Liver (tissue), 3 donors: ENCODE measurements at regions not wholly inside any gene's neighbourhood (a gene's known extent, or its start where the extent isn't known, plus 50 kb on each side); places are given as distances from the start of the nearest gene placed in this dataset.

Source experiments
- EGR1 ChIP-seq, 2 donors: IDR thresholded peaks; 2 replicates each; pipeline ENCODE4 v1.6.1; 2016 to 2018; ENCODE audit warnings: antibody characterized with exemption in 2 of 2, low read depth in 2 of 2
- GABPA ChIP-seq, 2 donors: IDR thresholded peaks in 1 of 2; conservative IDR thresholded peaks in 1 of 2; 2 replicates each; pipeline ENCODE4 v1.6.1; 2016; ENCODE audit warnings: antibody characterized with exemption in 2 of 2, mild to moderate bottlenecking in 1 of 2, moderate library complexity in 1 of 2
- HNF4G ChIP-seq: IDR thresholded peaks from 2 replicates; pipeline ENCODE4 v1.6.1; 2016; ENCODE audit warnings: antibody characterized with exemption
- JUND ChIP-seq, 2 donors: IDR thresholded peaks; 2 replicates each; pipeline ENCODE4 v1.6.1; 2016; ENCODE audit warnings: antibody characterized with exemption in 2 of 2
- RAD21 ChIP-seq, 2 donors: IDR thresholded peaks; 2 replicates each; pipeline ENCODE4 v1.6.1; 2016; ENCODE audit warnings: antibody characterized with exemption in 2 of 2, mild to moderate bottlenecking in 2 of 2
- TAF1 ChIP-seq: conservative IDR thresholded peaks from 2 replicates; pipeline ENCODE4 v1.6.1; 2016; ENCODE audit warnings: antibody characterized with exemption, mild to moderate bottlenecking
- TF ChIP-seq, protein P1 (sequence below): fragments of 150-350 bp; IDR thresholded peaks from 2 replicates; pipeline ENCODE4 v1.5.1; 2017; ENCODE audit warnings: improper control_type of control experiment, low read depth, low read length; ENCODE audit not compliant: missing input control
- TF ChIP-seq, protein P2 (sequence below): IDR thresholded peaks from 2 replicates; pipeline ENCODE4 v1.6.1; 2016; ENCODE audit warnings: antibody characterized with exemption
- TF ChIP-seq, protein P3 (sequence below): IDR thresholded peaks from 2 replicates; pipeline ENCODE4 v1.6.1; 2016; ENCODE audit warnings: antibody characterized with exemption, mild to moderate bottlenecking
- TF ChIP-seq, protein P4 (sequence below): IDR thresholded peaks from 2 replicates; pipeline ENCODE4 v1.6.1; 2016; ENCODE audit warnings: antibody characterized with exemption
- donor health status: healthy.
- donor health status: healthy.

DNA sequence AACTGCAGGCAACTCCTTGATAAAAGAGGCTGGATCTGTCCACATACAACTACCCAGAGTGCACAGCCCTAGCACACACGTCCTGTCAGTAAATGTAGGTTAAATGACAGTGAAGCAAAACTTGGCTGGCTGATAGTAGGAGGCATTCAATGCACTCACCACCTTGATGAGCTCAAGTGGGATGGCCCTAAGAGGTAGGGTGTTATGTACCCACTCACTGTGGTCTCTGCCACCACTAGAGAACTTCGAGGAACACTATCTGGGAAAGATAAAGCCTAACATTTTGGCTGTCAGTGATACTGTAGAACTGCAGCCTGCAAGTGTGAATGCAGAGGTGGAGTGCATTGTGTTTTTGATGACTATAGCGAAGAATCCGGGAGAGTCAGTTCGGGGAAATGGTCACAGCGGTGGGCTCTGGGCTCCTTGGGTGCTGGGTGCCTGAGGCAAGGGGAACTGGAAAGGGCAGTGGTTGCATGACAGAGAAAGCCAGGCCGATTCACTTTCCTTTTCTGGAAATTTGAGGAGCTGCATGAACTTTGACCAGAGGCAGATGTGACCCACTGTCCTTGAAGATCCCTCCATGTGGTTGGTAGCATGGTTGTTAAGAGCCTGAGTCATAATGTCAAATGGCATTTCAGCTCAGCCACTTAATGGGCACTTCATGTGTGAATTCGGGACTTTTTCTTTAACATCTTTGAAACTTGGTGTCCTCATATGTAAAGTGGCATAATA, 93.1 kb upstream of the ZPBP start:
- TF ChIP-seq, protein P1, sequence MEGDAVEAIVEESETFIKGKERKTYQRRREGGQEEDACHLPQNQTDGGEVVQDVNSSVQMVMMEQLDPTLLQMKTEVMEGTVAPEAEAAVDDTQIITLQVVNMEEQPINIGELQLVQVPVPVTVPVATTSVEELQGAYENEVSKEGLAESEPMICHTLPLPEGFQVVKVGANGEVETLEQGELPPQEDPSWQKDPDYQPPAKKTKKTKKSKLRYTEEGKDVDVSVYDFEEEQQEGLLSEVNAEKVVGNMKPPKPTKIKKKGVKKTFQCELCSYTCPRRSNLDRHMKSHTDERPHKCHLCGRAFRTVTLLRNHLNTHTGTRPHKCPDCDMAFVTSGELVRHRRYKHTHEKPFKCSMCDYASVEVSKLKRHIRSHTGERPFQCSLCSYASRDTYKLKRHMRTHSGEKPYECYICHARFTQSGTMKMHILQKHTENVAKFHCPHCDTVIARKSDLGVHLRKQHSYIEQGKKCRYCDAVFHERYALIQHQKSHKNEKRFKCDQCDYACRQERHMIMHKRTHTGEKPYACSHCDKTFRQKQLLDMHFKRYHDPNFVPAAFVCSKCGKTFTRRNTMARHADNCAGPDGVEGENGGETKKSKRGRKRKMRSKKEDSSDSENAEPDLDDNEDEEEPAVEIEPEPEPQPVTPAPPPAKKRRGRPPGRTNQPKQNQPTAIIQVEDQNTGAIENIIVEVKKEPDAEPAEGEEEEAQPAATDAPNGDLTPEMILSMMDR: no peak
- TF ChIP-seq HNF4G (no peak), RAD21 (IDR thresholded peaks at IDR 0.05) (no peak), GABPA (IDR thresholded peaks at IDR 0.05 in 1 of 2, conservative IDR thresholded peaks at IDR 0.05 in 1 of 2) (no peak), EGR1 (IDR thresholded peaks at IDR 0.05; ENCODE audit: low read depth in 2 of 2) (no peak), TAF1 (no peak), JUND (IDR thresholded peaks at IDR 0.05) (no peak)
- TF ChIP-seq, protein P2, sequence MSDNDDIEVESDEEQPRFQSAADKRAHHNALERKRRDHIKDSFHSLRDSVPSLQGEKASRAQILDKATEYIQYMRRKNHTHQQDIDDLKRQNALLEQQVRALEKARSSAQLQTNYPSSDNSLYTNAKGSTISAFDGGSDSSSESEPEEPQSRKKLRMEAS: no peak
- TF ChIP-seq, protein P3, sequence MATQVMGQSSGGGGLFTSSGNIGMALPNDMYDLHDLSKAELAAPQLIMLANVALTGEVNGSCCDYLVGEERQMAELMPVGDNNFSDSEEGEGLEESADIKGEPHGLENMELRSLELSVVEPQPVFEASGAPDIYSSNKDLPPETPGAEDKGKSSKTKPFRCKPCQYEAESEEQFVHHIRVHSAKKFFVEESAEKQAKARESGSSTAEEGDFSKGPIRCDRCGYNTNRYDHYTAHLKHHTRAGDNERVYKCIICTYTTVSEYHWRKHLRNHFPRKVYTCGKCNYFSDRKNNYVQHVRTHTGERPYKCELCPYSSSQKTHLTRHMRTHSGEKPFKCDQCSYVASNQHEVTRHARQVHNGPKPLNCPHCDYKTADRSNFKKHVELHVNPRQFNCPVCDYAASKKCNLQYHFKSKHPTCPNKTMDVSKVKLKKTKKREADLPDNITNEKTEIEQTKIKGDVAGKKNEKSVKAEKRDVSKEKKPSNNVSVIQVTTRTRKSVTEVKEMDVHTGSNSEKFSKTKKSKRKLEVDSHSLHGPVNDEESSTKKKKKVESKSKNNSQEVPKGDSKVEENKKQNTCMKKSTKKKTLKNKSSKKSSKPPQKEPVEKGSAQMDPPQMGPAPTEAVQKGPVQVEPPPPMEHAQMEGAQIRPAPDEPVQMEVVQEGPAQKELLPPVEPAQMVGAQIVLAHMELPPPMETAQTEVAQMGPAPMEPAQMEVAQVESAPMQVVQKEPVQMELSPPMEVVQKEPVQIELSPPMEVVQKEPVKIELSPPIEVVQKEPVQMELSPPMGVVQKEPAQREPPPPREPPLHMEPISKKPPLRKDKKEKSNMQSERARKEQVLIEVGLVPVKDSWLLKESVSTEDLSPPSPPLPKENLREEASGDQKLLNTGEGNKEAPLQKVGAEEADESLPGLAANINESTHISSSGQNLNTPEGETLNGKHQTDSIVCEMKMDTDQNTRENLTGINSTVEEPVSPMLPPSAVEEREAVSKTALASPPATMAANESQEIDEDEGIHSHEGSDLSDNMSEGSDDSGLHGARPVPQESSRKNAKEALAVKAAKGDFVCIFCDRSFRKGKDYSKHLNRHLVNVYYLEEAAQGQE: no peak
- TF ChIP-seq, protein P4, sequence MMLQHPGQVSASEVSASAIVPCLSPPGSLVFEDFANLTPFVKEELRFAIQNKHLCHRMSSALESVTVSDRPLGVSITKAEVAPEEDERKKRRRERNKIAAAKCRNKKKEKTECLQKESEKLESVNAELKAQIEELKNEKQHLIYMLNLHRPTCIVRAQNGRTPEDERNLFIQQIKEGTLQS: no peak
